Stimulated activated CD8-positive, alpha-beta memory T cell treated with anti-CD3 and anti-CD28 coated beads, Interleukin-7, amount 100 ng/mL, for 4 hours (primary cell): ENCODE measurements at regions not wholly inside any gene's neighbourhood (a gene's known extent, or its start where the extent isn't known, plus 50 kb on each side); places are given as distances from the start of the nearest gene placed in this dataset.
"Not testable (repeated sequence)": the region's sequence is repeated elsewhere in the genome, so short reads cannot be mapped to it uniquely, and the experiment has no call there.

Source experiments
- DNase-seq, 2 donors: peaks; one replicate each; pipeline ENCODE4 v3.0.0-alpha.2; 2020; ENCODE audit warnings: low read depth in 2 of 2

DNA sequence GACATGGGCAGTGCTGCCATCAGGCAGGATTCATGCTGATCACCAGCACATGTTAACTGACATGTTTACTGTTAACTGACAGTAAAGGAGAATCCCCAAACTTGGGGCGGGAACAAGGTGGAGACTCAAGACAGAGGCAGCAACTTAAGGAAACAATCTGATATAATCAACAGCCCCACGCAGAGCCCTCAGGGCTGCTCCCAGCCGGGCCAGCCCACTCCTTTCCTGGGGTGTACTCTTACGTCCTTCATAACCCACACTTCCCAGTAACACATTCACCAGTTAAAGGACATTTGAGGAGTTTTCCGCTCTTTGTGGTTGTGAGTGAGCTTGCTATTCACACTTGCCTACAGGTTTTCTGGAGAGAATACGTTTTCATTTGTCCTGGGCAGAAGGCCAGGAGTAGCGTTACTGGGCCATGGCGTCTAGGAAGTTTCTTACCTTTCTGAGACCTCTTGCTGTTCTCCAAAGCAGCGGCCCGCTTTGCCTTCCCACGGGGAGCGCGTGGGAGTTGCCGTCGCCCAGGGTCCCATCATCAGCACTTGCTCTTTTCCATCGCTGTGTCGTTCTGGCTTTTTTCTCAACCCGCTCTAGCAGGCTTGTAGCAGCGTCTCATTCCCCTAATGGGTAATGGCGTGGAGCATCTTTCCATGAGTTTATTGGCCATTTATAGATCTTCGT, 56.4 kb downstream of the FOXF2 start:
- DNase-seq = no peak

DNA sequence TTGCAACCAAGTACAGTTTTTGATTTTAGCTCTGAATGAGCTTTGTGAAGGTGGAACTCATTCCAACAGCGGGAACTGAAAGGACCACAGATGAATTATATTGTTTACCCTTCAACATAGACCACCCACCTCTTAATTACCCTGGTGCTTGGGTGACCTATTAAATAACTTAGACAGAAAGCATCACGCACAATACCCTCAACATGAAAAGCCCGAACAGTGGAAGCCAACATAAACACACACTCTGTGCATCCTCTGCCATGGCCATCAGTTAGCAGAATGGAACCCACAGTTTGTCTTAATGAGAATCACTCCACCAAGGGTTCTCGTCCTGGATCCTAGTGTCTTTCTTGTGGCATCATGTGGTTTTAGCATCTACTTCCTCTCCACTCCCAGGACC, 60.5 kb downstream of the FOXF2 start:
- no peak for DNase-seq

DNA sequence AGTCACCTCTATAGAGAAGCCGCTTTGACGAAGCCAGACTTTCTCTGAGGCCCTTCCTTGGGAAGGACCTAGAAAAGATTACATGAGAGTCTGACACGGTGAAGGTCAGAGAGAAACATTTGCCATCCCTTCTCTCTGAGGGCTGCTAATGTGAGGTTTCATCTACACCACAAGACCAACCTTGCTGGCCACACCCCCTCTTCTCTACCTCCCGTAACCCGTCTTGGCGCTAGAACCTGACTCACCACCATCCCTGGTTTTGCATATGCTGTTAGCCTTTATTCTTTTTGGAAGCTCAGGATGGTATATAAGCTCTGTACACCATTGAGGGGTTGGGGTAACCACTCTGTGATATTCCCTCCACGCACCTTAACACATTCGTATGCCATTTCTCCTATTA, 63.6 kb downstream of the FOXF2 start:
- DNase-seq = no peak

DNA sequence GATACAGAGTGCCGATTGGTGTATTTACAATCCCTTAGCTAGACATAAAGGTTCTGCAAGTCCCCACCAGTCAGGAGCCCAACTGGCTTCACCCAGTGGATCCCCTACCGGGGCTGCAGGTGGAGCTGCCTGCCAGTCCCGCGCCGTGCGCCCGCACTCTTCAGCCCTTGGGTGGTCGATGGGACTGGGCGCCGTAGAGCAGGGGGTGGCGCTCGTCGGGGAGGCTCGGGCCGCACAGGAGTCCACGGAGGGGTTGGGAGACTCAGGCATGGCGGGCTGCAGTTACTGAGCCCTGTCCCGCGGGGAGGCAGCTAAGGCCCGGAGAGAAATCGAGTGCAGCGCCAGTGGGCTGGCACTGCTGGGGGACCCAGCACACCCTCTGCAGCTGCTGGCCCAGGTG, 67.4 kb downstream of the FOXF2 start:
- not testable (repeated sequence) for DNase-seq

DNA sequence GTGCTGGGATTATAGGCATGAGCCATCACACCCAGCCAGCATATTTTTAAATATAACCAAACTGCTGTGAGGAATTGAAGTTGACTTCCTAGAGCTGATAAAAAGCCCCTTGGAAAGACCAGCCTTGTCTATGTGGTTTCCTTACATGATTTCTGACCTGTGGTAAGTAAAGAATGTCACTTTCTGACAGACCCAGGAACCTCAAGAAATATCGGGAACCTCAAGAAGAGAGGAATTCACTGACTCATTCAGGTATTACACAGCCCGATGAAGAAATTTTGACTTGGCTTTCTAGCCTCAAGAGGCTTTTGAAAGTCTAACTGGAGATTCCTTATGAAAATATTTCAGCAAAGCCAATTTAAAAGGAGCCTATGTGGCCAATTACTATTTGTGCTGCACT, 71.8 kb downstream of the FOXF2 start:
- no peak for DNase-seq

DNA sequence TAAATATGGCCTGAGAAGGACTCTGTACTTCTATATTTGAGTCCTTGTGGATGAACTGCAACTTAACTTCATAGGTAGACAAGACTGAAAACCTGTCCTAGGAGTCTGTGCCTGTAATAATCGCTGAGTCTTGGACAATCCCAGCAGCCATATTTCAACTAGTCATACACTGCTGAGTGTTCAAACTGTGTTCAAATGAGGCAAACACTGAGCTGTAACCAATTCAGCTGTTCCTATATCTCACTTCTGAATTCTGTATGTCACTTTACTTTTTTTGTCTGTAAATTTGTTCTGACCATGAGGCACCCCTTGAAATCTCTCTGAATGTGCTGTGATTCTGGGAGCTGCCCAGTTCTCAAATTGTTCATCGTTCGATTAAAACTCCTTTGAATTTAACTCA, 72.4 kb downstream of the FOXF2 start:
- no peak for DNase-seq

DNA sequence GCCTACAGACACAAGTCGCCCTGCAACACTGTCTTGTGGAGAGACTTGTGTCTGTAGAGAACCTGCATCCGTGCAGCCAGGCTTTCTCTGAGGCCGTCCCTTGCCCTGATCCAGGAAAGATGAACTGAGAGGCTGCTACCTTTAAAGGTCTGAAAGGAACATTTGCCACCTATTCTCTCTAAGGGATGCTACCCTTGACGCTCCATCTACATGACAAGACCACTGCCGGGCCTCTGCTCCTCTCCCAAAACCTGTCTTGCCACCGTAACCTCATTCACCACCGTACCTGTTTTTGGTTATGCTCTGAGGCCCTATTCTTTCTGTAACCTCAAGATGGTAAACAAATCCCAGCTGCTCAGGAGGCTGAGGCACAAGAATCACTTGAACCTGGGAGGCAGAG, 73.9 kb downstream of the FOXF2 start:
- no peak for DNase-seq

DNA sequence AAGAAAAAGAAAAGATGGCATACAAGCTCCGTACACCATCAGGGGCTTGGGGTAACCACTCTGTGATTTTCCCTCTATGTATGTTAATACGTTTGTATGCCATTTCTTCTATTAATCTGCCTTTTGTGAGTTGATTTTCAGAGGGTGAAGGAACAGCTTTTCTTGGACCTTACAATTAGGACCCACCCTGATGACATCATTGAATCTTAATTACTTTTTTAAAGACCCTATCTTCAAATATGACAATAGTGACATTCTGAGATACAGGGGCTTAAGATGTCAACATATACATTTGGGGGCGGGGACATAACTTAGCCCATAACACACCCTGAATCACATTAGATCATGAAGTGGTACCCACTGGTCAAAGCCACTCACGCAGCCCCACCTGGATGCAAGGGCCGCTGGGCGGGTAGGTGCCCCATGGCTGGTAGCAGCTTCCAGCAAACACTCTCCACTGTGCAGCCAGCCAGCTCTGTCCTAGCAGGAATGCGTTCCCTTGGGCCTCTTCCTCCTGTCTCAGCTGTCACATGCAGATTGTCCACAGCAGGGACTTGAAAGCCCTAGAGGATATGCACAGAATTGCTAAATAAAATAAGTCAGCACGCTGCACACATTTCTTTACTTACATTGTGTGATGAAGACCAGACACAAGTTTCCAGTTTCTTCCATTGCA, 74.5 kb downstream of the FOXF2 start:
- no peak for DNase-seq

DNA sequence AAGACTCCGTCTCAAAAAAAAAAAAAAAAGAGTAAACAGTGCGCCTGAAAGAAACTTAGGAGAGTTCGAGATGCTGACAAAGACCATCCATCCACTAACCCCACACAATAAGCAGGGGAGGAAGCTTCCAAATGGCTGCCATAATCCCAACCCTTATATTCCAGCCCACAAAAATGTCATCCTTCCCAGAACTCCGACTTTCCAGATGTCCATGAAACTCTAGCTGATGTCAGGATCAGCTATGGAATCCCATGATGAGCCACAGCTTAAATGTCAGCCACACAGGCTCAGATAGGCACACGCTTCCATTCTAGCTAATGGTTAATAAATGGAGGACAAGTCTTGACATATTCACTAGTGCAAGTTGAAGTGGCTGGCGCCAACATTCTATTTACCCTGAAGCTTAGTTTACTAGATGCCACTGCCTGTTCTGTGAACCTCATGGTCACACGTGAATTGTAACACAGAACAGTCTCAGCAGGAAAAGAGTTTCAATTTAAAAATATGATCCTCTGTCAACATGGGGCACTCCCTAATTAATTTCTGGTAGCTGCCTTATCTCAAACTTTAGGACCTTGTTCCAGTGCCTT, 75.5 kb downstream of the FOXF2 start:
- no peak for DNase-seq

DNA sequence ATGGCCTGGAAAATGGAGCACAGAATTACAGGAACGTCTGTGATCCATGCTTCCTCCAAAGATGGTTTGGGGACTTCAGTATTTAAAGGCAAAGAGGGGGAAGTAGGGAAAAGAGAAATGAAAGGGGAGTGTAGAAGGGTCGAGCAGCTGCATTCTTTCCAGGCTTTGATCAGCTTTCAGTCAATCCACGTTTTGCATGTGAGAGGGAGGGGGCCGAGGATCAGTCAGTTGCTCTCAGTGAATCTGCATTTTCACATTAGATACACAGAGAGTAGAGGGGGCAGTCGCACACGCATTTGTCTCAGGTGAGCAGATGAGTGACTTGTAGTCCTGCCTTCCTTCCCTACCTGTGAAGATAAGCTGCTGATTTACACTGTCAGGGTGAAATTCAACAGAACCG, 78.8 kb downstream of the FOXF2 start:
- no peak for DNase-seq

DNA sequence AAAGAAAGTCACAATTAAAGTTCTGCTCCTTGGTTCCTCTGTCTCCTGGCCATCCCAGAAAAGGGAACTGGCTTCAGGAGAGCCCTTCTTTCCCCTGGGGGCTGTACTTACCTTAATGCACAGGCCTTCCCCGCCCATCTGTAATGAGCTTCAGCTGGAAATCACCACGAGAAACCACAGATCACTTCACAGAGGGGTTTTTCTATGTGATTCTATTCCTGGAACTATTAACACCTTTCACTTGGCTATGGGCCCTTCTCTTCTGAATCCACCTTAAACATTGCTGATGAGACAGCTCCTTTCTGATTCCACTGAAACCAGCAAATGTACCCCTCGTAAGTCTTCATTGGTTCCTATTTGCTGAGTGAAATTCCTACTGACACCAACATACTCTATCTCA, 80.7 kb downstream of the FOXF2 start:
- no peak for DNase-seq

DNA sequence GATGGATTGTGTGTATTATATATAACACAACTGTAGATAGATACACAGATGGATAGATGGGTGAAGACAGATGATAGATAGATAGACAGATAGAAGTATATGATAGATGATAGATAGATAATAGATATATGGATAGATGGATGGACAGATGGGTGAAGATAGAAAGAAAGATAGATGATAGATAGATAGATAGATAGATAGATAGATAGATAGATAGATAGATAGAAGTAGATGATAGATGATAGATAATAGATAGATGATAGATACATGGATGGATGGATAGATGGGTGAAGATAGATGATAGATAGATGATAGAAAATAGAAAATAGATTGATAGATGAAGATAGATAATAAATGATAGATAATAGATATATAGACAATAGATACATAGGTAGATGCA, 83.3 kb downstream of the FOXF2 start:
- no peak for DNase-seq

DNA sequence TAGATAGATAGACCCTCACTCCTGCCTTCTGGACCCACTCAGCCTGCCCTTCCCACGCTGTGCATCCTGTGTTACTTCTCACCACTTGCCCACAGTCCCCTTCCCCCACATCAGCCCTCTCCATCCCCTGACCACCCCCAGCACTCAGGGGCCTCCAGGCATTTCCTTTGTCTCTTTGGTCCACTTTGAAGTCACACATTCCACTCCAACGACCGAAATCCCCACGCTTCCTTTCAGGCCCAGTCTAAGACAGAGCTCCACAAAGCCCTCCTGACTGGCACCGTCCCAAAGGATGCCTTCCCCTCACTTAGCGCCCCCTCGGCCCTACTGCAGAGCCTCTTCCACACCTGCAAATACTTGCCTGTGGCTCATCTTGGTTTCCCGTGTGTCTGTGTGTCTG, 83.8 kb downstream of the FOXF2 start:
- DNase-seq = no peak

DNA sequence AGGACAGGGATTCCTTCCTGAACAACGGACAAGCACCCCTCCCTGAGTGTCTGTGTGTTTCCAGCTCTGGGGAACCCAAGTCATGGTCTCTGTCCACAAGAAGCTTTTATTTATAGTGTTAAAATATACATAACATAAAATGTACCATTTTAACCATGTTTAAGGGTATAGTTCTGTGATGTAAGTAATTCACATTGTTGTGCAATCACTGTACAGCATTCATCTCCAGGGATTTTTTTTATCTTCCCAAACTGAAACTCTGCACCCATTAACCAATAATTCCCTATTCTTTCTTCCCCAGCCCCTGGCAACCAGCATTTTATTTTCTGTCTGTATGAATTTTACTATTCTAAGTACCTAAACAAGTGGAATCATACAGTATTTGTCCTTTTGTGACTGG, 84.2 kb downstream of the FOXF2 start:
- DNase-seq = no peak

DNA sequence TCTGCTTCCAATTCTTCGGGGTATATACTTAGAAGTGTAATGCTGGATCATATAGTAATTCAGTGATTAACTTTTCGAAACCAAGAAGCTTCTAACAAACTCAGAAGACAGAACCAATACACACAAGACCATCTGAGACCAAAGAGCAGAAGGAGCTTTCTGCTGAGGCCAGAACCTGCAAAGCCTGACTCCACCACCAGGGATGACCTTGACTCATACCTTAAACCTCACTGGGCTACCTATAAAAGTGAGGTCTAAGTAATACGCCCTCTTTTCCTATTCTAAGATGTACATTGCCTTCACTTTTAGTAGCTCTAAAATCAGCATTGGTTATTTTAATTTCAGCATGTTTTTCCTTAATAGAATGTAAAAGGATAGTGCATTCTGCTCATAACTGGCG, 84.8 kb downstream of the FOXF2 start:
- DNase-seq = no peak

DNA sequence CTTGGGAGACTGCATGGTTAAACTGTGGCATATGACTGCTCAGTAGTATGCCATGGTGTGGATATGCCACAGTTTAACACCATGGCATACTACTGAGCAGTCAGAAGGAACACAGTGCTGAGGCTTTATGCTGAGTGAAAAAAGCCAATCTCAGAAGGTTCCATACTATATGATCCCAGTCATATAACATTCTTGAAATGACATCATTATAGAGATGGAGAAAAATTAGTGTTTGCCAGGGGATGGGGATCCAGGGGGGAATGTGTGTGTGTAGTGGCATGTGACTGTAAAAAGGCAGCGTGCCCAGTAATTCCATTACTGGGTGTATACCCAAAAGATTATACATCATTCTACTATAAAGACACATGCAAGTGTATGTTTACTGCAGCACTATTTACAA, 85.8 kb downstream of the FOXF2 start:
- DNase-seq = no peak

DNA sequence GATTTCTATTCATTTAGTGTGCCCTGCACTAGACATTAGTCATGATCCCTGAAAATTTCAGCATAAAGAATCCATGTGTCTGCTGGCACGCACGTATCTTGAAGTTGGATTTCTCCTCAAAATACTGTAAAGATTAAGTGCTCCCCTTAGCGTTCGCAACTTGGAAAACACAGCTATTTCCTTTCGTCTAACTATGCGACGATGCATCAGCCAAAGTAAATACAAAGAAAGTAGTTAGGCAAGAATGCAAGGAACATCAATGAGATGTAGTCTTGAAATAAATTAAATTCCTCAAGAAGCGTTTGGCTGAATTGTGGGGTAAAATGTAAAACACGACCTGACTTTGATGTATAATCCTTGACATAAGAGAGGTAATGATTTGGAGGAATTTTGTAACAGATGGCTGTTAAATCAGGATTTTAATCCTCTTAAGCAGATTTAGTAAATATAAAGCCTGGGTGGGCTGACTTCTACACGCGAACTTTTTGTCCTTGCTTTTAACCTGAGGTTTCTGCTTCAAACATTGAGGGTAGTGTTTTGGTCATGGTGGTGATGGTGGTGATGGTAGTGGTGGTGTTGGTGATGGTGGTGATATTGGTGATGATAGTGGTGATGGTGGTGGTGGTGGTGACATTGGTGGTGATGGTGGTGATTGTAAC, 88.2 kb downstream of the FOXF2 start:
- DNase-seq = no peak

DNA sequence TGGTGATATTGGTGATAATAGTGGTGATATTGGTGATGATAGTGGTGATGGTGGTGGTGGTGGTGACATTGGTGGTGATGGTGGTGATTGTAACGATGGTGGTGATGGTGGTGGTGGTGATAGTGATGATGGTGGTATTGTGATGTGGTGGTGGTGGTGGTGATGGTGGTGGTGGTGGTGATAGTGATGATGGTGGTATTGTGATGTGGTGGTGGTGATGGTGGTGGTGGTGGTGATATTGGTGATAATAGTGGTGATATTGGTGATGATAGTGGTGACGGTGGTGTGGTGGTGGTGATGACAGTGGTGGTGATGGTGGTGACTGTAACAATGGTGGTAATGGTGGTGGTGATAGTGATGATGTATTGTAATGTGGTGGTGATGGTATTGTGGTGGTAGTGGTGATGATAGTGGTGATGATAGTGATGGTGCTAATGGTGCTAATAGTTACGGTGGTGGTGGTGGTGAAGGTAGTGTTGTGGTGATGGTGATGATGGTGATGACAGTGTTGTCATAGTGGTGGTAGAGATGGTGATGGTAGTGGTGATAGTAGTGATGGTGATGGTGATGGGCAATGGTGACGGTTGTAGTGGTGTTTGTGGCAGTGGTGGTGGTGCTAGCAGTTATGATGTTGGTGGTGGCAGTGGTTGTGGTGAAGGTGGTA, 88.9 kb downstream of the FOXF2 start:
- not testable (repeated sequence) for DNase-seq

DNA sequence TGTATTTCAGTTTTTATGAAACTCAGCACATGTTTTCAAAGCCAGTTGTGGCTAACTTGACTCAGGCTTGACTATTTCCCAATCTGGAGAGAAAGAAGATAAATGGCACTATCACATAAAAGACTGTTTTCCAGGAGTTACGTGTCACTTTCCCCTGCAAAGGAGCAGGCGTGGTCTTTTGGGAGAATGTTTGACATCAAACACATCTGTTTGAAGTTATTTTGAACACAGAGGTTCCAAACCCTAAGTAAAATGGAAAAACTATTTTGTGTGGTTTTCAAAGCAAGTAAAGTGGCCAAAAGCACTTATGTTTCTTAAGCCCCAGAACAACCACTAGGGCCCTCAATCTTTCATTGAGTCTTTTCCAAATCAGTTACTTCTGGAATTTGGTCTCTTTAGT, 89.7 kb downstream of the FOXF2 start:
- DNase-seq = no peak

DNA sequence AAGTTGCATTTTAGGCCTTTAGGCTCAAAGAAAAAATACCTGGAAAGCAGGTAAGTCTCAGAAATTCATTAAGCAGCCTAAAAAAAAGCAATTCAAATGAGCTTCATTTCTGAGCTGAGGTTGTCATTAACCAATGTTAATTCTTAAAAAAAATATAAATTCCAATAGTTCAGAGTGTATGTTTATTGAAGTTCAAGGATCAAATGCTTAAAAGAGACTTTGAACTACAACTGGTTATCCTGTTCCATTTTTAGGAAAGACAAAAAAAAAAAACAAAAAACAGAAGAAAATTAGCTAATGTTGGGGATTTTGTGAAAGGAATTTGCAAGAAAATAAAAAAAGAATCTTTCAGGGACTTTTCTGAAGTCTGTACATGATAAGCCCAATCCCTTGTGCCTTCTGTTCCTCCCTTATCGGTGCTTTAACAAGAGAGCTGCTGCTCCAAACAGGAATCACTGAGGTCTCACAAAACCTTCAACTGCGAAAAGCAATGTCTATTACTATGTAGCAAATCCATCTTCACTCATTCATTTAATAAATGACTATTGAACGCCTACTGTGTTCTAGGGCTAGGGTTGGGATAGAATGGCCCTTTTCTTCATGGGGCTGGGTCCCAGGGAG, 90.3 kb downstream of the FOXF2 start:
- DNase-seq = no peak

DNA sequence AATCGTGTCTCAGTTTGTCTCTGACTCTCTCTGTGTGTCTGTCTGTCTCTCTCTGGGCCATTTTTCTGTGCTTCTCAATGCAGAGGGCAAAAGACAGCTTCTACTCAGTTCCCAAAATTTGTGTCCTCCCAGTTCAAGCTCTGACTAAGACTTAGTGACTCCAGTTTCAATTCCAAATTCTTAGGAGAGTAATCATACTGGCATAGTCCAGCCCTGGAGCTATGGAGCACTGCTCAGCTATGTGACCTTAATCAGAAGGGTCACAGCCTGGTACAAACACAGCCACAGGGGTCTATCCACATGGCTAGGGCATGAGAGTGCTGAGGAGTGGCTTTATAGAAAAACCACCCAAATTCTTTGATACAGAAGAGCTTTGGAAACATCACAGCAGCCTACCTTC, 91.9 kb downstream of the FOXF2 start:
- no peak for DNase-seq
